B cell (primary cell): ENCODE measurements at regions not wholly inside any gene's neighbourhood (a gene's known extent, or its start where the extent isn't known, plus 50 kb on each side); places are given as distances from the start of the nearest gene placed in this dataset.

ENCODE experiments used
- ATAC-seq: fragments of 200-7000 bp; cut with Tn5 transposase; one replicate; pipeline ENCODE4 v1.10.0; 2021; ENCODE audit warnings: low read depth, mild to moderate bottlenecking, moderate number of reproducible peaks, moderate library complexity
- CTCF ChIA-PET: fragments of 350-600 bp; sonication (Branson Sonifier 250); formaldehyde crosslinking; loops from one replicate; lab custom pipeline; 2021; ENCODE audit warnings: antibody characterized with exemption, inconsistent platforms; lab: Charles Lee
- POLR2A ChIA-PET: fragments of 350-600 bp; sonication (Branson Sonifier 250); formaldehyde crosslinking; loops from one replicate; lab custom pipeline; 2021; ENCODE audit warnings: antibody characterized with exemption; lab: Charles Lee
- DNase-seq: peaks from one replicate; pipeline ENCODE4 v3.0.0; 2013
- H2AFZ ChIP-seq: 2 replicates; pipeline ENCODE4 v1.6.1; 2012; ENCODE audit warnings: mild to moderate bottlenecking, low read depth, low read length; ENCODE audit not compliant: insufficient read depth, poor library complexity, severe bottlenecking
- H3K27ac ChIP-seq, 2 donors: 1 replicate in 1 of 2; 2 replicates in 1 of 2; pipeline ENCODE4 v1.5.1; 2012 to 2013; ENCODE audit warnings: low read length in 2 of 2, mild to moderate bottlenecking in 2 of 2, moderate library complexity in 1 of 2
- H3K27me3 ChIP-seq, 4 experiments: fragments of 200-600 bp in 1 of 4; sonication (generic) in 1 of 4; replicated peaks in 1 of 4; 1 replicate in 2 of 4; 2 replicates in 2 of 4; pipeline versions ENCODE4 v1.6.1 to v1.7.0; 2013 to 2016; ENCODE audit warnings: low read length in 3 of 4, mild to moderate bottlenecking in 2 of 4, mixed read lengths in 1 of 4, moderate library complexity in 1 of 4; ENCODE audit not compliant: insufficient read depth in 4 of 4, control insufficient read depth in 3 of 4; ENCODE audit errors: control extremely low read depth in 1 of 4
- H3K36me3 ChIP-seq, 2 experiments: replicated peaks in 1 of 2; 1 replicate in 1 of 2; 2 replicates in 1 of 2; pipeline versions ENCODE4 v1.6.1 to v1.7.1; 2013; ENCODE audit warnings: low read length in 1 of 2; ENCODE audit not compliant: insufficient read depth in 2 of 2, control insufficient read depth in 1 of 2; ENCODE audit errors: control extremely low read depth in 1 of 2, extremely low read depth in 1 of 2
- H3K4me1 ChIP-seq, 2 donors: fragments of 200-600 bp in 1 of 2; sonication (generic) in 1 of 2; 1 replicate in 1 of 2; 2 replicates in 1 of 2; pipeline versions ENCODE4 v1.5.1 to v1.6.1; 2013 to 2017; ENCODE audit warnings: low read length in 2 of 2; ENCODE audit not compliant: control insufficient read depth in 2 of 2, insufficient read depth in 2 of 2
- H3K4me2 ChIP-seq: replicated peaks from 2 replicates; pipeline ENCODE3; 2012; ENCODE audit warnings: mild to moderate bottlenecking, low read depth, low read length; ENCODE audit not compliant: poor library complexity, severe bottlenecking
- H3K4me3 ChIP-seq, 5 experiments: fragments of 200-600 bp in 1 of 5; sonication (generic) in 1 of 5; 1 replicate in 3 of 5; 2 replicates in 2 of 5; pipeline versions ENCODE4 v1.5.1 to v1.7.0; 2011 to 2016; ENCODE audit warnings: low read length in 4 of 5, mild to moderate bottlenecking in 4 of 5, low read depth in 2 of 5, control low read depth in 1 of 5, moderate library complexity in 1 of 5; ENCODE audit not compliant: insufficient read depth in 1 of 5; ENCODE audit errors: control extremely low read depth in 1 of 5, extremely low read depth in 1 of 5
- H3K79me2 ChIP-seq: fragments of 200-600 bp; sonication (generic); one replicate; pipeline ENCODE4 v1.6.0; 2016; ENCODE audit warnings: low read length; ENCODE audit not compliant: control insufficient read depth, insufficient read depth
- H3K9ac ChIP-seq: fragments of 200-600 bp; sonication (generic); 2 replicates; pipeline ENCODE4 v1.6.1; 2017; ENCODE audit warnings: mild to moderate bottlenecking, low read length, moderate library complexity
- H3K9me3 ChIP-seq, 3 donors: one replicate each; pipeline versions ENCODE4 v1.6.1 to v1.7.1; 2013; ENCODE audit warnings: low read length in 2 of 3; ENCODE audit not compliant: control insufficient read depth in 2 of 3, insufficient read depth in 1 of 3; ENCODE audit errors: control extremely low read depth in 1 of 3
- H4K20me1 ChIP-seq: 2 replicates; pipeline ENCODE4 v1.6.0; 2012; ENCODE audit warnings: mild to moderate bottlenecking, low read length; ENCODE audit not compliant: insufficient read depth, control insufficient read depth, poor library complexity, severe bottlenecking
- H3K27ac Mint-ChIP-seq: one replicate; pipeline ENCODE4 v1.8.0; 2021; ENCODE audit warnings: mixed read lengths
- H3K27me3 Mint-ChIP-seq: one replicate; pipeline ENCODE4 v1.8.0; 2021; ENCODE audit warnings: mixed read lengths
- H3K4me1 Mint-ChIP-seq: one replicate; pipeline ENCODE4 v1.8.0; 2021; ENCODE audit warnings: mixed read lengths
- H3K4me3 Mint-ChIP-seq: one replicate; pipeline ENCODE4 v1.8.0; 2021; ENCODE audit warnings: mixed read lengths
- H3K9me3 Mint-ChIP-seq: one replicate; pipeline ENCODE4 v1.8.0; 2022; ENCODE audit warnings: mixed read lengths; ENCODE audit not compliant: insufficient read depth
- CTCF ChIP-seq: fragments of 200-600 bp; IDR thresholded peaks from one replicate; pipeline ENCODE4 v1.8.0; 2022; ENCODE audit warnings: antibody characterized with exemption, mild to moderate bottlenecking
- EZH2 ChIP-seq: IDR thresholded peaks from 2 replicates; pipeline ENCODE4 v1.6.1; 2012; ENCODE audit warnings: borderline replicate concordance, low read depth, mild to moderate bottlenecking, moderate library complexity, low read length; ENCODE audit not compliant: insufficient read depth, poor library complexity, severe bottlenecking
- WGBS: methylation state at CpG from one replicate; pipeline ENCODE4 v1.1.5; 2013; ENCODE audit warnings: missing lambda C conversion rate; ENCODE audit not compliant: insufficient coverage; 5-methylcytosine and 5-hydroxymethylcytosine counted together
- intact Hi-C: fragments of 100-400 bp; cut with micrococcal nuclease; formaldehyde crosslinking; loops from one replicate; pipeline ENCODE4 v1.10.0; 2022

- Histone ChIP-seq H3K79me2 (no peaks in the 10 kb centered on the region), H3K4me2 (no peak overlapping the region), H3K27me3 (peaks cover 0 to 5% (median 0%) of the 10 kb centered on the region in 4 experiments), H3K9ac (no peak overlapping the region), H3K27ac (no peak overlapping the region), H3K36me3 (no peaks in the 10 kb centered on the region), H3K4me1 (no peaks in the 10 kb centered on the region), H4K20me1 (no peaks in the 10 kb centered on the region), H3K4me3 (no peak overlapping the region), H3K9me3 (peaks cover 0 to 20% (median 0%) of the 10 kb centered on the region in 3 donors), H2AFZ (no peak overlapping the region)
- peaks cover 6% of the 10 kb centered on the region for H3K27me3 Mint-ChIP-seq
- ChIA-PET CTCF (no interaction called here), POLR2A (no interaction called here)
- TF ChIP-seq EZH2: no peak
- no peak for TF ChIP-seq CTCF
- intact Hi-C loops: no loop called here
- DNase-seq: no peak
- H3K4me3 Mint-ChIP-seq: no peak overlapping the region
- H3K4me1 Mint-ChIP-seq: no peaks in the 10 kb centered on the region
- no peaks in the 10 kb centered on the region for H3K9me3 Mint-ChIP-seq
- 85% methylated on average over 10 of the region's 12 CpGs for WGBS
- H3K27ac Mint-ChIP-seq: no peak overlapping the region
- no peak for ATAC-seq
Observed at GRCh38 chr10:128709686-128710085, 583.5 kb upstream of the MKI67 start.

GRCh38 chr10:128710098-128710797, 584.0 kb upstream of the MKI67 start:
- Mint-ChIP-seq H3K9me3 (no peaks in the 10 kb centered on the region), H3K4me1 (no peaks in the 10 kb centered on the region), H3K27ac (no peak overlapping the region), H3K27me3 (peaks cover 6% of the 10 kb centered on the region), H3K4me3 (no peak overlapping the region)
- Histone ChIP-seq H3K27ac (no peak overlapping the region), H2AFZ (no peak overlapping the region), H3K9me3 (peaks cover 0 to 20% (median 0%) of the 10 kb centered on the region in 3 donors), H3K36me3 (no peaks in the 10 kb centered on the region), H3K4me1 (no peaks in the 10 kb centered on the region), H3K9ac (no peak overlapping the region), H4K20me1 (no peaks in the 10 kb centered on the region), H3K79me2 (no peaks in the 10 kb centered on the region), H3K27me3 (peaks cover 0 to 5% (median 0%) of the 10 kb centered on the region in 4 experiments), H3K4me2 (no peak overlapping the region), H3K4me3 (no peak overlapping the region)
- ATAC-seq (no peak), DNase-seq (no peak)
- ChIA-PET CTCF (no interaction called here), POLR2A (no interaction called here)
- WGBS: 22% methylated on average over 49 of the region's 49 CpGs
- TF ChIP-seq EZH2: no peak
- TF ChIP-seq CTCF: no peak
- intact Hi-C loops: no loop called here
